GM19328 (cell line): ENCODE measurements at regions not wholly inside any gene's neighbourhood (a gene's known extent, or its start where the extent isn't known, plus 50 kb on each side); places are given as distances from the start of the nearest gene placed in this dataset.
"Not testable (repeated sequence)": the region's sequence is repeated elsewhere in the genome, so short reads cannot be mapped to it uniquely, and the experiment has no call there.

Source experiments
- ATAC-seq: cut with Tn5 transposase; IDR thresholded peaks from one replicate; pipeline ENCODE4 v1.9.1; 2021; ENCODE audit warnings: mild to moderate bottlenecking, moderate library complexity; ENCODE audit not compliant: unreplicated experiment

GRCh38 chr18:64671293-64671692 is 522.4 kb upstream of the LINC00305 start:
- not testable (repeated sequence) for ATAC-seq

DNA sequence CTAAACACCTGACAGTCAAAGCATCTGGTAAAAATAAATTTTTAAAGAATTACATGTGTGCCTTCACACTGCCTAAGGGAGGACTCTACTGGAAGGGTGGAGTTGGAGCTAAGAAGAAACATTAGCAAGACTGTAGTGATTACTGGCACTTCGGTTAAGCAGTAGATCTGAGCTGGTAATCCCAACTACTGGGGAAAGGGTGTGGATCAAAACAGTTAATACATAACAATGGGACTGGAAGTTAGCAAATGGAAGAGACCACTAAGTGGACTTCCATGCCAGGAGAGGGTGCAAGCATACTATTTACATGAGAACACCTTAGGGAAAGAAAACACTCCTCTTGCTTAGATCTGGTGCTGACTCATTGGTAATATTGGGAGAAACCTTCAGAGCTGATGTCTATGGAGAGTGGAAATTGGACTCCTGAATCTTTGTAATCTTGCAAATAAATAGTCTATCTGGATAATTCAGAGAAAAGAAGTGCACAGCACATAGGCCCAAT is 519.6 kb upstream of the LINC00305 start:
- ATAC-seq = no peak

- no peak for ATAC-seq
Observed at GRCh38 chr18:64663086-64663485, 514.2 kb upstream of the LINC00305 start.

DNA sequence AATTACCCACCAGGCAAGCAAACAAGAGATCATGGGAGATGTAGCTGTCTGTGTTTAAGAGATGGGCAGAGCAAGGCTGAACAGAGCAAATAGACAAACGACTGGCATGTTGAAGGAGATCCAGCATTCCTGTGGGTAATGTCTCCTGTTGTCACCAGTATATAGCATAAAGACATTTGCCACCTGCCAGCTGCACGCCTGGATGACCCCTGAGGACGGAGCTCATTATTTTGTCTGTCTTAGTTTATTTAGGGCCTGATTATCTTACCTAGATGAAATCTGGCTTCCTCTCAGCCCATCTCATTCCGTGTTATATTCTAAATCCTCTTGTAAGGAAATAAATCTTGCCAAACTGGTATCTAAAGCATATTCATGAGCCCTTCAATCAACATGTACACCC is 510.3 kb upstream of the LINC00305 start:
- no peak for ATAC-seq

- ATAC-seq = no peak
Observed at GRCh38 chr18:64653068-64653467, 504.2 kb upstream of the LINC00305 start.

DNA sequence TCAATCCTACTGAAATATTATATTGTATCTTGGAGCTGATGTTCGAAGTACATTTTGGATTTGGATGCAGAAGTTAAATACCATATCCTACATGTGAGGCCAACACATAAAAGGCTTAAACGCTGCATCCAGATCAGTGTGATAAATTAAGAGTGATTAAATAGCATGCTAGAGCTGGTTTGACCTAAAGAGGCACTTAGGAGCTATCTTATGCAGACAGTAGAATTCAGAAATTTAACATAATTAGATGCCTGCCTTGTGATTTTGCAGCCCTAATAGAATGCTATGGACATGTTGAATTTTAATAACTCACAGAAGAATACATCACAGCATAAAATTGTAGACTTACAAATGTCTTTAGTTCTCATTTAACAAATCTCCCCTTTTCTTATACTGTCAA is 501.2 kb upstream of the LINC00305 start:
- no peak for ATAC-seq

- no peak for ATAC-seq
Observed at GRCh38 chr18:64645753-64646152, 496.9 kb upstream of the LINC00305 start.

DNA sequence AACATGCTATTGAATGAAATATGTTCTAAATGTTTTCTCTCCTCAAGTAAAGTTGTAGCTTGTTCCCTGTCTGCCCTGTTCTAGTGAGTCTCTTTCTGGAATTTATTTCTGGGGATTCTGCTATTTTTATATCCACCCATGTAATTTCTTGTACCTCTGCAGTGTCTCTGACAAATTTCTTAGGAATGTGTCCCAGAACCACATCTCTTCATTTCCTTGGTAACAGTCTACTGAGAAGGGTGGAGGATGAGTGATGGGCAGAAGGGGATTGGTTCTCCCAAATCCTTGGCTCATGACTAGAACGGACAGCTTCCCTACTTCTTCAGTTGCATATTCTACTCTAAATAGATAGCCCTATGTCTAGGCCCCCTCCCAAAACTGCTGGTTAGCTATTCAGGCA is 490.6 kb upstream of the LINC00305 start:
- ATAC-seq = no peak

GRCh38 chr18:64620971-64621560 is 472.2 kb upstream of the LINC00305 start:
- no peak for ATAC-seq

DNA sequence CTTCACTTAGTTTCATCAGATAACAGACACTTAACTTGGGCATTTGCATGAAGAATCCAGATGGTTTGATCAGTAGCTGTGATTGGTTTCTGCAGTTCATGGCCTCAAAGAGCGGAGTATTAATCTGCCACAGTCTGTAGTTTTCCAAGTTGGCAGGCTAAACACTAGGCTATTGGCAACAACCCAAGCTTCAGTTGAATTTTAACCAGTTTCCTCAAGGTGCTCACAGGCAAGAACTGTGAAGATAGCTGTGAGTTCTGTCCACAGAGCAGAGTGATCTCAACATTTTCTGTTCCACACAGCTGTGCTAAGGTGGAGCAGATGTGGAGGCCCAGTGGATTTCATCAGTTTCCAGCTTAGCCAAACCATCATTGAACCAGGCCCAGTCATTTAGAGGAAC is 469.5 kb upstream of the LINC00305 start:
- no peak for ATAC-seq

GRCh38 chr18:64615021-64615420 is 466.1 kb upstream of the LINC00305 start:
- no peak for ATAC-seq

- ATAC-seq = no peak
Observed at GRCh38 chr18:64614446-64614845, 465.6 kb upstream of the LINC00305 start.

DNA sequence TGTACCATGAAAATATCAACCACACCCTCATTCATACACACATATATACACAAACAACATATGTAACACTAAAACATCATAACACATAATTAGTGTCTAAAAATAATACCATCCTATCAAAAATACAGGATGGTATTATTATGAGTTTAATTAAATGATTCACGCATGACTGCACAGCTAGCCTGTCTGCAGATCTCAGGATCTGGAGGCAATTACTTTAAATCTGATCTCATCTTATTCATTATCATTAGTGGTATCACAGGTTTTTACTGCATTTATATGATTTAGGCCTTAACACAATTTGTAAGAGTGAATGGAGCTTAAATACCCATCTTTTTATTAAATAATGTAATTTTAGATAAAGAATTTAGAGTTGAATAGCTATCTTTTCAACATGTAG is 443.4 kb upstream of the LINC00305 start:
- no peak for ATAC-seq

DNA sequence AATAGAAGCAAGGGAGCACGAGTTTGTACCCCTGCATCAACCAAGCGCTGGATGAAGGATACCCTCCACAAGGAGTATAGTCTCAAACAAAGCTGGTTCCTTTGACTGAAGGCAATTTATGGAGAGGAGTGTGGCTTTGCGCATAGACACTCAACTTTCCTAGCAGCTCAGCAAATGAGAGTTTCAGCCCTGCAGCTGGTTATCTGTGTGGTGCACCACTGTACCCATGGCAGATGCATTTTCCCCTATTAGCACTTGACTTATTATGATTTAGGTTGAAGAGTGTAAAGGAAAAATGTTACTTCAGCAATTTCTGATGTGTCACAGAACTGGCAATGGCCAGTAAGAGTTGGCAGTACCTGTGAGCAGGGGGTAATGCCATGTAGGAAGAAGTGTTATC is 440.1 kb upstream of the LINC00305 start:
- ATAC-seq = no peak

GRCh38 chr18:64566456-64566855 is 417.6 kb upstream of the LINC00305 start:
- no peak for ATAC-seq

DNA sequence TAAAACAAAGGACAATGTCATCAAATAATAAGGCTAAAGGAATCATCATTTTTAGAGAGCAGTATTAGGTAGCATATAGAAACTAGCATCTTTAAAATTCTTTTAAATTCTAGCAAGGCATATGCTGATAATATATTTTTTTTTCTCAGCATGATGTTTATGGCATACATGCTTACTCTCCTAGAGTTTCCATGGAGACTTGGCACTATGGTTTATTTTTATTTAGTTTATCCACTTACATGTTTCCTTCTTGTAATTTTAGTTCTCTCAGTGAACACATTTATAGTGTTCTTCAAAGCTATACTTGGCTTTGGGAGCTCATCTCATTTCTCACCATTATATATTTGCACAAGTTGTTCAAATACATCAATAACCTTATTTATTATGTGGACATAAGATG is 413.8 kb upstream of the LINC00305 start:
- no peak for ATAC-seq

- ATAC-seq = no peak
Observed at GRCh38 chr18:64546451-64546850, 397.6 kb upstream of the LINC00305 start.

DNA sequence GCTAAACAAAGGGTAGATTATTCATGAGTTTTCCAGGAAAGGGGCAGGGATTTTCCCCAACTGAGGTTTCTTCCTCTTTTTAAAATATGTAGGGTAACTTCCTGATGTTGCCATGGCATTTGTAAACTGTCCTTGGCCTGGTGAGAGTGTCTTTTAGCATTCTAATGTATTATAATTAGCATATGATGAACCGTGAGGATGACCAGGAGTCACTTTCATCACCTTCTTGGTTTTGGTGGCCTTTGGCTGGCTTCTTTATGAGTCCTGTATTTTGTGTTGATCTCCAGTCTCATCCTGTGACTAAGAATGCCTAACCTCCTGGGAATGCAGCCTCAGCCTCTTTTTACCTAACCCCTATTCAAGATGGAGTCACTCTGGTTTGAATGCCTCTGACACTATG is 391.0 kb upstream of the LINC00305 start:
- ATAC-seq = no peak

DNA sequence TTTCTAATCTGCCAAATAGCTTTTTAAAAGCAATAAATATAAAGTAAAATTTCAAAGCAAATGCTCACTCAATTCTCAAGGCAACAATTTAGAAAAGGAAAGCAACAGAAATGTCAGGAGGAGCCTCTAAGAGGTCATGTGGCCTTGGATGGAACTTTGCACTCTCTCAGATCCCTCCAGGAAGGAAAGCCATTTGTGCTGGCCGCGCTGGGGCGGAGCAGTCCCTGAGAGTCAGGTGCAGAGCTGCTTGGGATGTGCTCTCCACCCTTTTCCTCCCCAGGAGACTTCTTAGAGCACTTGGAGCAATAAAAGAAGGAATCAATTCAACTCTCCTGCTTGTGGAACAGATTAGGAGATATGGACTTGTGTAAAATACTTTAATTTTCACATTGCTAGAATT is 379.8 kb upstream of the LINC00305 start:
- no peak for ATAC-seq

DNA sequence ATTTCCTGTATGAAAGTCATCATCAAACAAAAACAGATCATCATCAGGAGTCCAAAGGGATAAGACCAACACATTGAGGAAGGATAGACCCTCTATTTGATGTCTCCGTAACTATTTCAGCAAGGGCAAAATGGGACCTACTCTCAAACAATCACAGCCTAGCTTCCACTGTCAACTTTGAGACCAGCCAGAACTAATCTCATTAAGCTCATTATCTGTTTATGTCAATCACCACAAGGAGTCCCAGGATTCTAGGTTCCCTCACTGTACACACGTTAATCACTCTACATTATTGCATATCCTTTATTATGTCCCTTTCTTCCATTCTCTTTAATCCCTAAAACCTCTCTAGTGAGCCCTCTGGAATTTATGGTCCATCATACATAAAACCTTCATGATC is 370.3 kb upstream of the LINC00305 start:
- no peak for ATAC-seq

DNA sequence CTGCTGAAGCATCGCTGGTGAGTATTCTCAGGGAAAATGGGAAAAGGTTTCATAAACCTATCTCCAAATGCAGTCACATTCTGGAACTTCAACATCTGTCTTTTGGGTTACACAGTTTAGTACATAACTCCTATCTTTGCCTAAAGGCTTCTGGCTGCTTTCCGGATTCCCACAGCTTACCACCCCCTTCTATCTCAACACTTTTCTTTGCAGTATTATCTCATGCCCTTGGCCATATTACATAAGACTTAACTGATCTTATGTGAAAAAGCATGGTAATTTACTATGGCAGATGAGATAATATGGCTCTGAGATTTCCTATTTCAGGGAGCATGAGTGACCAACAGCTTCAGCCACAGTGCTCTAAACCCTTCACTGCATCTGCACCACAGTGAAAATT is 369.3 kb upstream of the LINC00305 start:
- no peak for ATAC-seq

DNA sequence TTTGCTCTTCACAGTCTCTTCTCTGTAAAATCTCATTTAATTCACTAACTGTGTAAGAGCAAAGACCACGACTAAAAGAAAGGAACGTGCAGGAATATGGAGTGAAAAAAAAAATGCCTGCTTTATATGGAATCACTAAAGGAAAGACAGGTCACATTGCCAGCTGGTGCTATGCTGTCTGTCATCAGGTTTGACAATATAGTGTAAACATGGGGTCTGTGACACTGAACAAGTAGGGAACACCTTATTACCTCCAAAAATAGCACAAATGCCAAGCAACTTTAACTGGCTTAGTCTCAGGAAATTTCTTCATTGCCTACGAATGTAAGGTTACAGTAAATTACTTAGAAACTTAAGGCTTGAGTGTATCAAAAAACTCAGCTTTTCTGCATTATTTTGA is 364.5 kb upstream of the LINC00305 start:
- ATAC-seq = no peak

- ATAC-seq = no peak
Observed at GRCh38 chr18:64490207-64490606, 341.3 kb upstream of the LINC00305 start.
